CD14-positive monocyte (primary cell): ENCODE measurements at regions not wholly inside any gene's neighbourhood (a gene's known extent, or its start where the extent isn't known, plus 50 kb on each side); places are given as distances from the start of the nearest gene placed in this dataset.

Experiments used
- DNase-seq, 3 donors: peaks; one replicate each; pipeline ENCODE4 v3.0.0-alpha.2; 2011 to 2022
- H2AFZ ChIP-seq: 2 replicates; pipeline ENCODE4 v1.6.0; 2012; ENCODE audit warnings: mild to moderate bottlenecking, low read depth, low read length, inconsistent platforms; ENCODE audit not compliant: insufficient read depth, poor library complexity, severe bottlenecking
- H3K27ac ChIP-seq, 2 donors: 1 replicate in 1 of 2; 2 replicates in 1 of 2; pipeline ENCODE4 v1.5.1; 2012 to 2013; ENCODE audit warnings: low read length in 2 of 2, control low read depth in 1 of 2, inconsistent platforms in 1 of 2, low read depth in 1 of 2, mild to moderate bottlenecking in 1 of 2
- H3K27me3 ChIP-seq, 2 donors: one replicate each; pipeline versions ENCODE4 v1.6.0 to v1.6.1; 2011 to 2013; ENCODE audit warnings: low read length in 2 of 2; ENCODE audit not compliant: control insufficient read depth in 2 of 2, insufficient read depth in 2 of 2
- H3K36me3 ChIP-seq, 2 donors: replicated peaks in 1 of 2; 1 replicate in 1 of 2; 2 replicates in 1 of 2; pipeline versions ENCODE4 v1.5.1 to v1.6.1; 2012 to 2013; ENCODE audit warnings: low read length in 2 of 2, control low read depth in 1 of 2, inconsistent platforms in 1 of 2, mild to moderate bottlenecking in 1 of 2; ENCODE audit not compliant: insufficient read depth in 2 of 2, control insufficient read depth in 1 of 2
- H3K4me1 ChIP-seq, 2 donors: 1 replicate in 1 of 2; 2 replicates in 1 of 2; pipeline versions ENCODE4 v1.5.1 to v1.6.1; 2012 to 2013; ENCODE audit warnings: low read length in 2 of 2, control low read depth in 1 of 2, inconsistent platforms in 1 of 2, mild to moderate bottlenecking in 1 of 2, moderate library complexity in 1 of 2; ENCODE audit not compliant: insufficient read depth in 2 of 2, control insufficient read depth in 1 of 2
- H3K4me2 ChIP-seq: replicated peaks from 2 replicates; pipeline ENCODE3; 2012; ENCODE audit warnings: low read length, moderate library complexity, mild to moderate bottlenecking; ENCODE audit not compliant: poor library complexity, severe bottlenecking; ENCODE audit errors: extremely low read depth
- H3K4me3 ChIP-seq, 3 experiments: fragments of 200-600 bp in 1 of 3; sonication (generic) in 1 of 3; replicated peaks in 1 of 3; 1 replicate in 2 of 3; 2 replicates in 1 of 3; pipeline ENCODE4 v1.5.1; 2011 to 2013; ENCODE audit warnings: low read length in 3 of 3, mild to moderate bottlenecking in 3 of 3, control low read depth in 2 of 3, low read depth in 2 of 3, inconsistent platforms in 1 of 3, moderate library complexity in 1 of 3
- H3K79me2 ChIP-seq: 2 replicates; pipeline ENCODE4 v1.6.0; 2012; ENCODE audit warnings: mild to moderate bottlenecking, control low read depth, inconsistent platforms, low read length, moderate library complexity; ENCODE audit not compliant: insufficient read depth
- H3K9ac ChIP-seq: 2 replicates; pipeline ENCODE4 v1.6.0; 2017; ENCODE audit warnings: low read length, mild to moderate bottlenecking; ENCODE audit not compliant: insufficient read depth, poor library complexity, severe bottlenecking
- H3K9me3 ChIP-seq, 2 donors: replicated peaks in 1 of 2; 1 replicate in 1 of 2; 2 replicates in 1 of 2; pipeline versions ENCODE4 v1.5.1 to v1.6.1; 2012 to 2013; ENCODE audit warnings: low read length in 2 of 2, control low read depth in 1 of 2; ENCODE audit not compliant: control insufficient read depth in 1 of 2, insufficient read depth in 1 of 2
- H4K20me1 ChIP-seq: 2 replicates; pipeline ENCODE4 v1.6.0; 2012; ENCODE audit warnings: mild to moderate bottlenecking, low read length, control low read depth, moderate library complexity; ENCODE audit not compliant: insufficient read depth
- H3K27ac Mint-ChIP-seq, 7 donors: one replicate each; pipeline ENCODE4 v1.8.0; 2020; ENCODE audit warnings: mild to moderate bottlenecking in 7 of 7, mixed read lengths in 7 of 7, moderate library complexity in 6 of 7, inconsistent platforms in 2 of 7
- H3K27me3 Mint-ChIP-seq, 3 donors: one replicate each; pipeline ENCODE4 v1.8.0; 2021 to 2022; ENCODE audit warnings: low read depth in 3 of 3, mild to moderate bottlenecking in 3 of 3, mixed read lengths in 3 of 3, moderate library complexity in 3 of 3, inconsistent platforms in 1 of 3
- H3K36me3 Mint-ChIP-seq, 2 donors: one replicate each; pipeline ENCODE4 v1.8.0; 2020; ENCODE audit warnings: mixed read lengths in 2 of 2, inconsistent platforms in 1 of 2, mild to moderate bottlenecking in 1 of 2
- H3K4me1 Mint-ChIP-seq: one replicate; pipeline ENCODE4 v1.8.0; 2020; ENCODE audit warnings: mild to moderate bottlenecking, mixed read lengths
- H3K4me3 Mint-ChIP-seq, 2 donors: one replicate each; pipeline ENCODE4 v1.8.0; 2020; ENCODE audit warnings: mild to moderate bottlenecking in 2 of 2, mixed read lengths in 2 of 2, moderate library complexity in 1 of 2
- H3K9me3 Mint-ChIP-seq, 7 donors: one replicate each; pipeline ENCODE4 v1.8.0; 2020 to 2022; ENCODE audit warnings: mixed read lengths in 7 of 7, mild to moderate bottlenecking in 6 of 7, moderate library complexity in 6 of 7, inconsistent platforms in 2 of 7
- WGBS: methylation state at CpG from one replicate; pipeline ENCODE4 v1.1.5; 2013; ENCODE audit warnings: missing lambda C conversion rate; ENCODE audit not compliant: insufficient coverage; 5-methylcytosine and 5-hydroxymethylcytosine counted together
- intact Hi-C, 2 donors: fragments of 100-400 bp; cut with micrococcal nuclease; formaldehyde crosslinking; loops; one replicate each; pipeline versions ENCODE4 v1.15.0 to v1.15.1; 2023
- TF ChIP-seq, protein P1 (sequence below): fragments of 200-600 bp; IDR thresholded peaks from one replicate; pipeline ENCODE4 v1.8.0; 2022; ENCODE audit warnings: antibody characterized with exemption, mild to moderate bottlenecking

DNA sequence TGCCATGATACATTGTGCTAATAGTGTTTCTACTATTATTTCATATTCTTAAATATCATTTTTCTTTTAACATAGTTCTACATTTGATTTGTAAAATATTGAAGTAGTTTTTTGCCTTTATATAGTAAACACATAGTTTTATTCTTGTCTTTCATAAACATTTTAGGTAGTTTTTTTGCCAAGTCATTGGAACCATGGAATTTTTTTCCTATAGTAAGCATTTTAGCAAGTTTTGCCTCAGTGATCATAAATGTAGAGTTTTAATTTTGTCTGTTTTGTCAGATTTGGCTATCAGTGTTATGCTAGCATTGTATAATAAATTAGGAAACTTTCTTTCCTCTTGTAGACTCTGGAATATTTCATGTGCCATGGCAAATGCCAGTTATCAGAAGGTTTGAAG is 137.1 kb upstream of the LPAR1 start:
- Mint-ChIP-seq H3K9me3 (peaks cover 0 to 2% (median 0%) of the 10 kb centered on the region in 7 donors), H3K27me3 (peaks cover 0 to 3% (median 0%) of the 10 kb centered on the region in 3 donors), H3K27ac (no peak overlapping the region), H3K4me3 (no peak overlapping the region), H3K36me3 (no peaks in the 10 kb centered on the region), H3K4me1 (peaks cover 20% of the 10 kb centered on the region)
- Histone ChIP-seq H3K4me2 (no peak overlapping the region), H3K4me1 (peaks cover 14 to 19% of the 10 kb centered on the region in 2 donors), H3K36me3 (no peaks in the 10 kb centered on the region), H2AFZ (no peak overlapping the region), H3K27ac (no peak overlapping the region), H3K79me2 (no peaks in the 10 kb centered on the region), H3K9me3 (no peaks in the 10 kb centered on the region), H3K27me3 (no peaks in the 10 kb centered on the region), H3K4me3 (no peak overlapping the region), H3K9ac (no peak overlapping the region), H4K20me1 (no peaks in the 10 kb centered on the region)
- intact Hi-C loops, result no loop called here
- DNase-seq, result no peak
- TF ChIP-seq, protein P1, sequence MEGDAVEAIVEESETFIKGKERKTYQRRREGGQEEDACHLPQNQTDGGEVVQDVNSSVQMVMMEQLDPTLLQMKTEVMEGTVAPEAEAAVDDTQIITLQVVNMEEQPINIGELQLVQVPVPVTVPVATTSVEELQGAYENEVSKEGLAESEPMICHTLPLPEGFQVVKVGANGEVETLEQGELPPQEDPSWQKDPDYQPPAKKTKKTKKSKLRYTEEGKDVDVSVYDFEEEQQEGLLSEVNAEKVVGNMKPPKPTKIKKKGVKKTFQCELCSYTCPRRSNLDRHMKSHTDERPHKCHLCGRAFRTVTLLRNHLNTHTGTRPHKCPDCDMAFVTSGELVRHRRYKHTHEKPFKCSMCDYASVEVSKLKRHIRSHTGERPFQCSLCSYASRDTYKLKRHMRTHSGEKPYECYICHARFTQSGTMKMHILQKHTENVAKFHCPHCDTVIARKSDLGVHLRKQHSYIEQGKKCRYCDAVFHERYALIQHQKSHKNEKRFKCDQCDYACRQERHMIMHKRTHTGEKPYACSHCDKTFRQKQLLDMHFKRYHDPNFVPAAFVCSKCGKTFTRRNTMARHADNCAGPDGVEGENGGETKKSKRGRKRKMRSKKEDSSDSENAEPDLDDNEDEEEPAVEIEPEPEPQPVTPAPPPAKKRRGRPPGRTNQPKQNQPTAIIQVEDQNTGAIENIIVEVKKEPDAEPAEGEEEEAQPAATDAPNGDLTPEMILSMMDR, result no peak

DNA sequence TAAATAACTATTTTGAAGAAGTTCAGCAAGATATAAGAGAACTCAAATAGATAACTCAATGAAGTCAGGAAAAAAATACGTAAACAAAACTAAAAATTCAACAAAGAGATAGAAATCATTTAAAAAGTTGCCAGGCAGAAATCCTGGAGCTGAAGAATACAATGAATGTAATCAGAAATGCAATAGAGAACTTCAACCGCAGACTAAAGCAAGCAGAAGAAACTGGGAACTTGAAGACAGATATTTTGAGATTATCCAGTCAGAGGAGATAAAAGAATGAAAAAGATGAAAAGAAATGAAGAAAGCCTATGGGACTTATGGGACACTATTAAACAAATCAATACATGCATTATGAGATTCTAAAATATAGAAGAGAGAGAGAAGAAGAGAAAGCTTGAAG is 129.1 kb upstream of the LPAR1 start:
- no peak overlapping the region for H3K4me3 ChIP-seq
- intact Hi-C loops, result no loop called here
- H3K27ac ChIP-seq, result no peak overlapping the region
- Mint-ChIP-seq H3K4me1 (peaks cover 28% of the 10 kb centered on the region), H3K36me3 (peaks cover 2 to 15% of the 10 kb centered on the region in 2 donors), H3K9me3 (peaks cover 19 to 29% (median 24%) of the 10 kb centered on the region in 7 donors), H3K27me3 (no peaks in the 10 kb centered on the region), H3K4me3 (no peak overlapping the region), H3K27ac (no peak overlapping the region)
- H3K4me2 ChIP-seq, result no peak overlapping the region
- no peak overlapping the region for H3K9ac ChIP-seq
- no peaks in the 10 kb centered on the region for H3K27me3 ChIP-seq
- WGBS, result 80% methylated on average over 1 of the region's 2 CpGs
- DNase-seq, result no peak
- TF ChIP-seq, protein P1, result no peak
- H3K79me2 ChIP-seq, result no peaks in the 10 kb centered on the region
- H3K9me3 ChIP-seq, result peaks cover 15 to 18% of the 10 kb centered on the region in 2 donors
- H2AFZ ChIP-seq, result no peak overlapping the region
- peaks cover 31% of the 10 kb centered on the region in 2 donors for H3K4me1 ChIP-seq
- no peaks in the 10 kb centered on the region for H3K36me3 ChIP-seq
- no peaks in the 10 kb centered on the region for H4K20me1 ChIP-seq
